ENCODE measurements at regions not wholly inside any gene's neighbourhood (a gene's known extent, or its start where the extent isn't known, plus 50 kb on each side); places are given as distances from the start of the nearest gene placed in this dataset.

- H3K4me1 ChIP-seq (ENCODE audit: insufficient read depth), result no peaks in the 10 kb centered on the region
- Mint-ChIP-seq H3K9me3 (peaks cover 4% of the 10 kb centered on the region; the same call in 2 of the 3 replicates), H3K4me3 (no peak overlapping the region), H3K27me3 (ENCODE audit: insufficient read depth, low read depth, poor library complexity) (peaks cover 5% of the 10 kb centered on the region), H3K27ac (no peak overlapping the region), H3K4me1 (peaks cover 4% of the 10 kb centered on the region; the same call in 1 of the 3 replicates), H3K36me3 (ENCODE audit: low read depth) (no peaks in the 10 kb centered on the region; the same call in 2 of the 3 replicates)
- DNase-seq (ENCODE audit: low spot score) (no peak), ATAC-seq (no peak)
- no peak overlapping the region for H3K27ac ChIP-seq (ENCODE audit: low read depth)
- H3K79me2 ChIP-seq (replicated peaks; ENCODE audit: insufficient read depth), result no peaks in the 10 kb centered on the region
- H3F3A ChIP-seq (replicated peaks; ENCODE audit: low read depth), result no peaks in the 10 kb centered on the region
- H3K4me3 ChIP-seq, result no peak overlapping the region
- no peaks in the 10 kb centered on the region for H3K36me3 ChIP-seq (ENCODE audit: insufficient read depth)
- H4K20me1 ChIP-seq (replicated peaks; ENCODE audit: insufficient read depth), result no peaks in the 10 kb centered on the region
- no peak overlapping the region for H2AFZ ChIP-seq
- H3K27me3 ChIP-seq (ENCODE audit: insufficient read depth), result no peaks in the 10 kb centered on the region
- peaks cover 38% of the 10 kb centered on the region for H3K9me2 ChIP-seq (ENCODE audit: insufficient read depth)
- H3K4me2 ChIP-seq, result no peak overlapping the region
- TF ChIP-seq REST (IDR thresholded peaks at IDR 0.05; ENCODE audit: unreplicated experiment) (no peak), ETS1 (IDR thresholded peaks at IDR 0.05) (no peak), STAT1 (IDR thresholded peaks at IDR 0.05; ENCODE audit: unreplicated experiment) (no peak), CREB1 (CRISPR knock-in tag; IDR thresholded peaks at IDR 0.05; ENCODE audit: low read depth) (no peak), EZH2phosphoT487 (IDR thresholded peaks at IDR 0.05; ENCODE audit: unreplicated experiment) (no peak), NANOG (IDR thresholded peaks at IDR 0.05; ENCODE audit: borderline replicate concordance) (no peak), JUNB (IDR thresholded peaks at IDR 0.05; ENCODE audit: unreplicated experiment) (no peak), CTCF (conservative IDR thresholded peaks at IDR 0.05; ENCODE audit: low read depth in 2 of 2) (no peak), EZH2 (IDR thresholded peaks at IDR 0.05; ENCODE audit: low read depth, unreplicated experiment) (no peak), ZNF331 (CRISPR knock-in tag; IDR thresholded peaks at IDR 0.05; ENCODE audit: low read depth) (no peak), POLR2AphosphoS5 (IDR thresholded peaks at IDR 0.05; ENCODE audit: low read depth) (no peak), ZNF462 (CRISPR knock-in tag; IDR thresholded peaks at IDR 0.05) (no peak), ZNF114 (CRISPR knock-in tag; IDR thresholded peaks at IDR 0.05) (no peak)
Observed at GRCh38 chr13:40252241-40252640, 414.2 kb downstream of the FOXO1 start.

Measured in GM23338 (cell line).